ENCODE measurements at regions not wholly inside any gene's neighbourhood (a gene's known extent, or its start where the extent isn't known, plus 50 kb on each side); places are given as distances from the start of the nearest gene placed in this dataset.

DNA sequence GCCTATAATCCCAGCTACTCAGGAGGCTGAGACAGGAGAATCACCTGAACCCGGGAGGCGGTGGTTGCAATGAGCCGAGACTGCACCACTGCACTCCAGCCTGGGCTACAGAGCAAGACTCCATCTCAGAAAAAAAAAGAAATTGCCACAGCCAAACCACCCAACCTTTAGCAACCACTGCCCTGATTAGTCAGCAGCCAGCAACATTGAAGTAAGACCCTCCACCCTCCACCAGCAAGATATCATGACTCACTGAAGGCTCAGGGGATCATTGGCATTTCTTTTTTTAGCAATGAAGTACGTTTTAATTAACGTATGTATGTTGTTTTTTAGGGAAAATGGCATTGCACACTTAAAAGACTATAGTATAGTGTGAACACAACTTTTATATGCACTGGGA lies 349.1 kb upstream of the ACVR2A start:
- no peak for DNase-seq

DNA sequence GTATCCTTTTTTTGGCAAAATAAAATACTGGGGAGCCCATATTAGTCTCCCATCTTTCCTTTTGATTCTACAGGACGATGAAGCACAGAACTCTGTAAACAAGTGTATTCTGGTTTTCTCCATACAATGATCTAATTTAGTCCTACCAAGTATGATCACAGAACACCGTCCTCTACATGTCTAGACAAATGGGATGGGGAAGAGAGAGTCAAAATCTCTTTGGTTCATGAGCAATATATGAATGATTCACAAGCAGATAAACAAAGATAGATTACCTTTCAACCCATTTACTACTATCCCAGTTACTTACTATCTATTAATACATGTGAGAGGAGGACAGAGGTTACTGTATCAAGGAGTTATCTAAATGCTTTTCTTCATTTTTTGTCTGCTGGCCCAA lies 352.4 kb upstream of the ACVR2A start:
- DNase-seq: no peak

DNA sequence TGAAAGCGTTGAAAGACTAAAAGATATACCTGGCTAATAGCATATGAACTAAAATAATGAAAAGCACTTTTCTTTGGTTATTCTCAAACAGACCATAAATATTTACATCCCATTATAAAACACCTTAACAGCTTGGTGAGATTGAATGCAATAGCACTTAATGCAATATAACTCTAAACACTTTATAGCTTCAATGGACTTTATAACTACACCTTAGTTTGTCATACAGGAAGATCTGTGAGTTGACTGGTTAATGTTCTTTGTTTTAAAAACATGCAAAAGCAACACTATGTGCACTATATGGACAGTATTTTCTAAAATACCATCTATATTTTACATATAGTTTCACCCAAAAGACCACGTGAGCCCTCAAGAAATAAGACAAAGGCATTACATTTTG lies 353.3 kb upstream of the ACVR2A start:
- no peak for DNase-seq

DNA sequence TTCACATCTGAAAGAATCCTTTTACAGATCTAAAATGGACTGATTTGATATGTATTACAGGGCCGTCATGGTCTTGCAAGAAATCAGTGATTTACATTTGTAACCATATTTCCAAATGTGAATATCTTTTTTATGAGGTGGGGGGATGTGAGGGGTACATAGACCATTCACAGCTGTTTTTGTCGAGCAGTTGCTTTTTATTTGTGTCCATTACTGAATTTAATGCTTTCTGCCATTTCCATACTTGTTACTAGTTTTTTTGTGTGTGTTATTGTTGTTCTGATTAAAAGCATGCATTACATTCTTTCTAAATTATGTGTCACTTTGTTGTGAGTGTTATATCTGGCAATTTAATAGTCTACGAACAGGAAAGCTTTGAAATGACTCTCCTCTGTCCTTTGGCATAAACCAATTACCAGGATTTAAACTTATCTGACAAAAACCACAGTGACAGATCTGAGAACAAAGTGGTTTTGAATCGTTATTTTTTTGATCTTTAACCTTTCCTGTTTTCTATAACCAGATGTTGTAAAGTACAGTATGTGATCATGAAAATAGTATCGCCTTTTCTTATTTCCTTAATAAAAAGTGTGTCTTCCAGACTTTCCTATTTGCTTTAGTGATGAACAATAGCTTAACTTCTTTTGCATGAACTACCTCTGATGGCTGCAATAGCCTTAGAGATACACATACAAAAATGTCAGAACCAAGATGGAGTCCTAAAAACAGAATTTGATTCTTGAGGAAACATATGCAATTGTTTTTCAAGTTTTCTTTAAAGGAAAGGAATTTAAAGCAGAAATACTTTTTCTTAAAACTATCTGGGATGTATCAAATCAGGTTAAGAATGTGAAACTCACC lies 354.2 kb upstream of the ACVR2A start:
- DNase-seq: no peak

DNA sequence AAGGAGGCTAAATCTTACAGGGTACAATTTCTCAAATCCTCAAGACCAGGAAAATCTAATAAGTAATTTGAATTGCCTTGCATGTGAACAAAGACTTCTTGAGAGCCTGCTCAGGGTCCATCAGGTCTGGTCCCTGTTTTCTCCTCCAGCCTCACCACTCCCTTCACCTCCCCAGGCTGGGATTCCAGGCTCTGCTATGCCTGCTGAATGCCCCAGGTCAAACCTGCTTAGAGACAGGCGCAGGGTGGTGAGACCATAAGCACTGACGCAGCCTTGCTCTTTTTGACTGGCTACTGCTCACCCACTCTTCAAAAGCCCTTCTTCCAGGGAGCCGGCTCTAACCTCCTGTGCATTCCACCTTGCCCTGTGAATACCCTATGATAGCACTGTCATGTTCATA lies 356.4 kb upstream of the ACVR2A start:
- no peak for DNase-seq

DNA sequence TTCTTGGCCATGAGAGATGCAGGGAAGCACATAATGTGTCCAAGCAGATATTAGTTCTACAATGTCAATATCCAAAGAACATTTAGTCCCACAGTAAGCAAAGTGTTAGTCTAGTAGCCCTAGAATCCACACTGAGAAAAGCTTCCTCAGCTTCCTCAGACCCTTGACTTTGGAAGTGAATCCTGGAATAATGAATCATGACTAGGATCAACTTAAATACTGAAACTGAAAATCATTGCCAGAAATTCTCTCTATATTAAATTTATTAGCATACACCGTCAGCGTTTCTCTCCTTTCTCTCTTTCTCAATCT lies 356.9 kb upstream of the ACVR2A start:
- no peak for DNase-seq

DNA sequence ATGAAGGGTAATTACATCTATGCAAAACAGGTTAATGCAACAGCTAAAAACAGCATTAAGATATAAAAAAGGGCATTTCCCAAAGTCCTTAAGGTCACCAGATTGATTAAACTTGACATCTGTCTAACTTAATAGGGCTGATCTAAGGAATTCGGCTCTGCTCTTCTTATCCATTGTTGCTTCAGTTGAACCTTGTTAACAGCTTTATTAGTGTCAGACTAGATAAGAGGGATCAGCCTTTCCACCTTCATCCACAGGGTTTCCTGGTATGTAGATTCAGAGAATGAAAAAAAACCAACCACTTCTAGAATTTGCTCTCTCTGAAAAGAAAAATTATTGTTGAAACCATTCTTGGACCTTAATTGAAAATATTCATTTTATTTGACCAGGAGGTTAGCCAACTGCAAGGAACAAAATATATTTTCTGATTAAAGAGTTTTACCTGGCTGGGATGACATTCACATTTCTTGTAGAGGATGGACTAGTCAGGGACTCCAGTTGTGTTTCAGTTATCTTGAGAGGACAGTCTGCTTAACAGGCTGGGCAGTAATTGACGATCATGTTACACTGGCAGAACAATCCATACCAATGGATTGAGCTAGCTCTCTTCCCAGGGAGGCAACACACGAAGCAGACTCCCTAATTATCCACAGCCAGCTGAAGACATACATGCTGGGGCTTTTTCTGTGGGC lies 357.4 kb upstream of the ACVR2A start:
- no peak for DNase-seq

DNA sequence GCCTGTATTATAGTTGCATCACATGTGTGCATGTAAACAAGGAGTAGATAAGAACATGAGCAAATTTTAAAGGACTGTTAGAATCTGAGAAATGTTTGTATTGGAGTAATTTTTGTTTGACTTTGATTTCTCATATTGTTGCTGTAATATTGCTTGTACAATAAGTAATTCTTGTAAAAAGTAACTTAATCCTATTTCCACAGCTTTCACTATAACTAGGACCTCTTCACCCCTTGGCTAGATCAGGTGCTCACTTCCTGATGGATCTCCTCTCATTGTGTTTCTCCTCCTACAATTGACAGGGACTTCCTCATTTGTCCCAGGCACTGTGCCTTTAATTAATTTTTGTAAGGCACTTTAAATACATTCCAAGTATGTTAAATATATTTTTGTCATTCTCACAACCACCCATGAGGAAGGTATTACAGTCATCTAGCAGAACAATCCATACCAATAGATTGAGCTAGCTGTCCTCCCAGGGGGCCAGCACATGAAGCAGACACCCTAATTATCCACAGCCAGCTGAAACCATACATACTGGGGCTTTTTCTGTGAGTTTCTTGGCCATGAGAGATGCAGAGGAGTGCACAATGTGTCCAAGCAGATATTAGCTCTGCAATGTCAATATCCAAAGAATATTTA lies 359.5 kb upstream of the ACVR2A start:
- no peak for DNase-seq

DNA sequence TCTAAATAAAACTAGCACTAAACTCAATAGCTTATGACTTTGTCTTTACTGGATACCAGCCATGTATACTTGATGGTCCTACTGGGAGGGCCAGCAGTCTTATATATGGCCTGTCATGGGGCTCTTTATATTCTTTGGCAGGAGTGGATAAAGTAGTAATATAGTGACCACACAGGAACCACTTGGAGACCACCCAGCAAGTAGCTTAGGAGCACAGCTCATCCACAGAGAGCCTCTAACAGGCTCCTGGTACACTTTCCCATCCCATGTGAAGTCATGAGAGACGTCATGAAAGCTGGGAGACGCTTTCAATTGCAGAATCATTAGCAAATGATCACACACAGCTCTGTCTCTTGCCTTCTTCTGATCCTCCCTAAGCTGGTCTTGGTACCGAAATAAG lies 360.9 kb upstream of the ACVR2A start:
- DNase-seq: no peak

DNA sequence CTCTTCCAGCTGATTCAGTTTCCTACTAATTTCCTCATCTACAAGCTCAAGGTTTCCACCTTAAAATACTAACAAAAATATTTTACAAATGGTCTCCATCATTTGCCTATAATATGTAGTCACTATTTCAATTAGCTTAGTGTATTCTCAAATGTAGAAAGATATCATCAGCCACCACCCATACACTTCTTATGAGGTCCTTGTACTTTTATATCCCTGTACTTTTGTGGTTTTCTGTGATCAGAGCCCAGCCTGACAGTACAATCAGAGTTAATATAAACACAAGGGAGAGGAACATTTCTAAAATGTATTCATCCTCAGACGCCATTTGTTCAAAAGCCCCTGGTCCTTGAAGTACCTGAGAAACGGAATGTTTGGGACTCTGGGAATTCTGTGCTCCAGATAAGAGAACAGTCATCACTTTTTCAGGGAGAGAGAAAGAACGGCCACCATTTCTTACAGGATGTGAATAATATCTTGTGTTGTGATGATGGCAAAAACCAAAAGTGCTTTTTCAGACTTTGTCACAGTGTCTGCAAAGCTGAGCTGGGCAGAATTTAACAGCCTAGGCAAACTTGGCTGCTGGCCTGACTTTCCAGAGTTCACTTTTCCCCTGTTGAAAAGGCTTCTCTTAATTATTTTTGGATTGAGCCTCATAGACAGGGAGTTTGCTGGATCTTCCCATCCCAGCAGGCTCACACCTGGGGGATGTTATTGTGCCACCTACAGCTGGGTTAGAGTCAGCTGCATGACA lies 361.7 kb upstream of the ACVR2A start:
- no peak for DNase-seq

DNA sequence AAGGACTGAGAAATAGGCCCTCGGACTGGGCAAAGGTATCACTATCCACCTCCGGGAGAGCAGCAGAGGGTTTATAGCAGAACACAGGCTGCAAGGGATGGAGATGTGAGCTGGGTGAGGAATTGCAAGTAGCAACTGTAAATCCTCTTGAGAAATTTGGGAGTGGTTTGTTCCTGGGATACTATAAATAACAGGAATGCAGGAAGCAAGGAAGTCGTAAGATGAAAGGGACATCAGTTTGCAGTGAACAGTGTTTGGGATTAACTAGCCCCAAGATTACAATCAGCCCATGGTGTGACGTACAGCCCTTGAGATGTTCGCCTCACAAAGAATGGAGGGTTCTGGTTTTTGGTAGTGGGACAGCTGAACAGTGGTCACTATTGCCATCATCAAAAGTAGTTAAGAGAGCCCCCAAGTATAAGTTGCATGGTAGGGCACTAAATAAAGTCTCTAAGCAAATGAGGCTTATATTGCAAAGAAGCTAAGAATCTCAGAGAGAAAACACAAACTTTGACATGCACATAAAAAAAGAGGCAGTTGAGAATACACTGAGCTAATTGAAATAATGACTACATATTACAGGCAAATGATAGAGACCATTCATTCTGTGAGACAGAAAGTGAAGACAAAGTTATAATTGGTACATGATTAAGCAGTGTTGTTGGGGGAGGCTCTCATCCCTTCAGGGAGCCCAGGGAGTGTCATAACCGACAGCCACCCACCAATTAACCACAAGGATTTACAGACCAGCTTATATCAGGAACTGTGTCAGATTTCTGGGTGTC lies 362.5 kb upstream of the ACVR2A start:
- DNase-seq: no peak

DNA sequence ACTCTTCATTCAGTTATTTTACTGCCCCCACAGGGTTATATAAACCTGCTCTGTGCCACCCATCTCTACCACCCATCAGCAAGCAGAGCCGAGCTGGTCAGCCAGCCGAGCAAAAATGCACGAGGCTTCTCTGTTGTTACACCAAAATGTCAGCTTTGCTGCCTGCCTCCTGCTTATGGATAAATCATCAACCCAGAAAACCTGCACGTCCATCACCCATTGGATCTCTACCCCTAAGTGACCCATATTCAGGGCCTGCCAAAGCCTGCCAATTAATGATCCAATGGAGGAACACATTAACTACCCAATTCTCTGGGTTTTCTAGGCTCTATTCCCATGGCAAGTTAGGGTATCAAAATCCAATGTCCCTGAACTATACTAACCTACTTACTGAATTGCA lies 365.5 kb upstream of the ACVR2A start:
- no peak for DNase-seq

DNA sequence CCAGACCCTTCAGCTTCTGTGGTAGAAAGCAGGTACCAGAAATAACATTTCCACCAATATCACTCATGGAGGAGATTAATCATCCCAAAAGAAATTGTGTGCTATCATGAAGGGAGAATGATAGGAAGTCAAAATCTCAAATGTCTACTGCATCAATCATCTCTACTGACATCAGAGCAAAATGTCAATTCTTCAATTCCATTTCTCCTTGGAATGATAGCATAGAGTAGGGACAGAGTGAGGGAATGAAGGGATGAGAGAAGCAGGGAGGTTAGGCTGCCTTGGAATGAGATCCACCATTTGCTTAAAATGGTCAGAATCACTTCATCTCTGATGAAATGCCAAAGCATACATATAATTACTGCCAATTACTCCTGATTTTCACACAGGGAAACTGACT lies 371.8 kb upstream of the ACVR2A start:
- DNase-seq: no peak

DNA sequence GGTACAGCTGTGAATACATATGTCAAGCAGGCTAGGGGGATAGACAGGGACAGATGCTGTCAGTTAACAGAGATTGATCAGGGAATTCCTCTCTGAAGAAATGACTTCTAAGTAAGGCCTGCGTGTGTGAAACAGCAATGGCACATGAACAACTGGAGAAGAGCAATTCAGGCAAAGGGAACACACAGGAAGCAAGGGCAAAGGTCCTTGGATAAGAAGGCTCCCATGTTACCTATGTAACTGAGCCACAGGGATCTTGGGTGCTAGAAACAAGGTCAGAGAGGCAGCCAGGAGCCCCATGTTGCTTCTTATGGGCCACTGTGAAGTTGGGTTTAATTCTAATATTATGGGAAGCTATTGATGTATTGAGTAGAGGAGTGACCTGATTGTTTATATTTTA lies 373.7 kb upstream of the ACVR2A start:
- no peak for DNase-seq

DNA sequence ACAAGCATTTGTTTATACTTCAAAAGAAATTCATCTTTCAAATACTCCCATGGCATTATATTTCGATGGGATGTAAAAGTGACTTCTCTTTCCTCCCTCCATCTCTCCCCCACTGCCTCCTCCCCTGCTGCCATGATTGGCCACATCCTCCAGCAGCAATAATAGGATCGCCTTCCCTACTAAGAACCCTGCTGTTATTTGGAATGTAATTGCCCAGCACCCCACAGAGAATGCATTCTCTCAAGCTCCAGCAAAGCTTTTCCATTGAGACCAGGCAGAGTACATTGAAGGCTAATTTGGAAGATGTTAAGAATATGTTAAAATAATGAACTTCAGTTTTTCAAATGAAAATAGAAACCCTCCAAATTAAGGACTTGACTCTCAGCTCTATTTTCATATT lies 375.4 kb upstream of the ACVR2A start:
- DNase-seq: no peak

DNA sequence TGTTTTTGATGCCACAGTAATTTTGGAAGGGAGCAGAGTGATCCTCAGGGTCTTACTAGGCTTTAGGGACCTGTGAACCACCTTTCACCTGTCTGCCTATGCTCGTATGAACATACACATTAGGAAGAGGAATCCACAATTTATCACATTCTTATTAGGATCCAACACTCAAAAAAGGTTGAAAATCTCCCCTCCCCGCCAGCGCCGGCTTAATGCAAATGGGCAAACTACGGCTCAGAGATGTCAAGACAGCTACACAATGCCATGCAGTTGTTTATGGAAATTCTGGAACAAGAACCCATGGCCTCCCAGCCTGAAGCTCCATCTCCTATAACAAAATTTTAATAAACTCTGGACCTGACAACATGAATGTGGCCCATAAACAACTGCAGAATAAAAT lies 375.9 kb upstream of the ACVR2A start:
- DNase-seq: no peak

DNA sequence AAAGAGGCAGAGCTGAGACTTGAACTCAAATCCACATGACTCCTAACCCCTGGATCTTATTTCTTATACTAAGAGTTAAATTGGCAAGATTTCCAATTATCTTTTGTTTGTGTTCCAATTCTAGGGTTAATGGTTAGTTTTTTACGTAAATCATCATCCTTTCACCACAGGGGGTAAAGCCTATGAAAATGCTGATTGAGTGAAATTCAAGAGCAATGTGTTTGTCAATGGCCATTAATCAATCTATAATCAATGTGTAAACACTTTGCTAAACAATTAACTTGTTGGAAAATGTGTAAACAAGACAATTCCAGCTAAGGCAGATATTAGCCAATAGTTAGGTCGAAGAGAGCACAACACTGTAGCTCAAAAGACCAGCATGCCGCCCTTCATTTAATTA lies 376.5 kb upstream of the ACVR2A start:
- DNase-seq: no peak

DNA sequence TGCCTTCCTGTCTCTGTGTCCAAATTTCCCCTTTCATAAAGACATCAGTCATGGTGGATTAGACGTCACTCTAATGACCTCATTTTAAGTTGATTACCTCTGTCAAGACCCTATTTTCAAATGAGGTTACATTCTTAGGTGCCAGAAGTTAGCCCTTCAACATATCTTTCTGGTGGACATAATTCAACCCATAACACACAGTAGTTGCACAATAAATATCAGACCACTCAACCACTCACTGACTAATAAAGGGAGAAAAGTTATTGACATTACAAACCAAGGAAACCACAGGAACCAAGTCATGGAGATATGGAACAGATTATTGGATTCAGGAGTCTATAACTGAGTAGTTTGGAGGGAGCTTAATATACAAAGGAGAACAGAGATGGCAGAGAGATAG lies 377.4 kb upstream of the ACVR2A start:
- DNase-seq: no peak

DNA sequence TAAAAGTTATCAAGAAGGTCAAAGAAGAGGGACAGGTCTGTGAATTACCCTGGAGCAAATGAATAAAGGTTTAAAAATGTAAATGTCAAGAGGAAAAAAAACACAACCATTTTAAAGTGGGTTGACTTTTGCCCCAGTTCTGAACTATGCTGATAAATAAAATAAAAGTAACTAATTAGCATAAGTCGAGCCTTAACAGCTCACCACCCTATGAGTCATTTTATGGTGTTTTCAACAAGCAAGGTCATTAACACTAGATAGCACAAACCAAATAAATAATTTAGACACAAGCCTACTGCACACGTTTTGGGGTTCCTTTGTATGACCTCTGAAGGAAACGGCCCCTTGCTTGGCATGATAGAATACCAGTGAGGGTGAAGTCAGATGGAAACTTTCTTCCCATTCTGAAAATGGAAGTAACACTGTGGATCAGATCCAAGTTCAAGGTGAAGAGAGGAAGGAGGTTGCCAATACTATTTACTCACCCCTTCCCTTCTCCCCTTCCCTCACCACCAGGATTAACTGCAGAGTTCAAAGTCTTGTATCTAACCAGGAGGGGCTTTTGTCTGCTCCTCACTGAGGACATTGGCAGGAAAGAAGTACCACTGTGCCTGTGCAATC lies 380.0 kb upstream of the ACVR2A start:
- DNase-seq: no peak

DNA sequence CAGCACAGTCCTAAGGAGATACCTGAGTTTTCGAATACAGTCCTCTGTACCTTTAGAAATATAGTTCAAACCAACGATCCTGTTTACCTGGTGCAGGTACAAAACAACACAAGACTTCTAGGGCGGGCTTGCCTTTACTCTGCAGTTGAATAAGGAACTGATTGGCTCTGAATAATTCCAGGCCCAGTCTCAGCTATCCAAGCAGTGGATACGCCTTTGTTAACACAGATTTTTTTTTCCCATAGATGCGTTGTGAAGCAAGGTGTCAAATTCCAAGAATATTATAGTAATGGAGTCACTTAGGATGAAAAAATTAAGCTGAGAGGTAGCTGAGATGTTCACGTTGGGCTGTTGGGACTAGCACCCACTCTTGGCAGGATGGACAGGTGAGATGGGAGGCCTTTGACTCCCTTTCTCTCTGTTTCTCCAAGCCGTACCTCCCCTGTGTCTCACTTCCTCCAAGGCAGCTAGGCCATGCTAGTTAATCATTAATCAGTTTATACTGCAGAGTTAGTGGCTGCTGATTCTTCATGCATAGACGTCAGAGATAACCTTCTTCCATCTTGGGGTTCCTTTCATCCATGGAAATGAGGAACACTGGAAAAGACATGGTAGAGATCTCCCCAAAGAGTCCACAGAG lies 380.8 kb upstream of the ACVR2A start:
- DNase-seq: no peak

DNA sequence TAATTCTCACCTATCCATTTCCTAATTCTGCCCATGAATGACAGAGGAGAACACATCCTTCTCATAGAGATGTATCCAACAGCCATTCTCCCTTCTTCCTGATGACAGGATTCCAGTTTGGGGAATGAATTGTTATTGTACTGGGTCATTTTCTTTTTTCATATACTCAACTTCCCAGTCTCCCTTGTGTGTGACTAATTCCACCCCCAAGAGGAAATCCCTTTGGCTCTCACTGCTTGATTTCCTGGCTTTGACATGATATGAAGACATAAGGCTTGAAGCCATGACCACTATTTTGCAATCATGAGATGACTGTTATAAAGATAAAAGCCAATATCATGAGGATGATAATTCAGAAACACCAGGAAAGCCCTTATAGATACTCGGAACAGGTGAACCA lies 384.7 kb upstream of the ACVR2A start:
- DNase-seq: peak; percentile 11

DNA sequence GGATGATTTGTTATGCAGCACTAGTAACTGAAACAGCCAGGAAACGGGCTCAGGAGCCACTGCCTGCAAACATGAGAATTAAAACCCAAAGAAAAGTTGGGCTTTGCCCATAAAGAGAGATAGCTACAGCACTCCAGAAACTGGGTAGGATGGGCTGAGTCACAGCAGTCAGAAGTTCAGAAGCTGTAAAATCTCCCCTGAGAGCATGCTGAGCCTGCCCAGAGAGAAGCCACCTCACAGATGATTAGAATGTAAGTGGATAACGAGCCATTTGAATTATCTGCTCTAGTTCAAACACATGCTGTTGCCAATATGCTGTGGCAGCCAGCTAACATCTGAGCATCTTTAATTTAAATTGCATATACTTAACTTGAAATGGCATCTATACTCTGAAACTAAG lies 388.1 kb upstream of the ACVR2A start:
- no peak for DNase-seq

All from GOT3 (cell line).